ENCODE measurements at regions not wholly inside any gene's neighbourhood (a gene's known extent, or its start where the extent isn't known, plus 50 kb on each side); places are given as distances from the start of the nearest gene placed in this dataset.
A peak's percentile ranks its signal among the peaks of the same experiment; 100 is the strongest.
"Not testable (repeated sequence)": the region's sequence is repeated elsewhere in the genome, so short reads cannot be mapped to it uniquely, and the experiment has no call there.

DNA sequence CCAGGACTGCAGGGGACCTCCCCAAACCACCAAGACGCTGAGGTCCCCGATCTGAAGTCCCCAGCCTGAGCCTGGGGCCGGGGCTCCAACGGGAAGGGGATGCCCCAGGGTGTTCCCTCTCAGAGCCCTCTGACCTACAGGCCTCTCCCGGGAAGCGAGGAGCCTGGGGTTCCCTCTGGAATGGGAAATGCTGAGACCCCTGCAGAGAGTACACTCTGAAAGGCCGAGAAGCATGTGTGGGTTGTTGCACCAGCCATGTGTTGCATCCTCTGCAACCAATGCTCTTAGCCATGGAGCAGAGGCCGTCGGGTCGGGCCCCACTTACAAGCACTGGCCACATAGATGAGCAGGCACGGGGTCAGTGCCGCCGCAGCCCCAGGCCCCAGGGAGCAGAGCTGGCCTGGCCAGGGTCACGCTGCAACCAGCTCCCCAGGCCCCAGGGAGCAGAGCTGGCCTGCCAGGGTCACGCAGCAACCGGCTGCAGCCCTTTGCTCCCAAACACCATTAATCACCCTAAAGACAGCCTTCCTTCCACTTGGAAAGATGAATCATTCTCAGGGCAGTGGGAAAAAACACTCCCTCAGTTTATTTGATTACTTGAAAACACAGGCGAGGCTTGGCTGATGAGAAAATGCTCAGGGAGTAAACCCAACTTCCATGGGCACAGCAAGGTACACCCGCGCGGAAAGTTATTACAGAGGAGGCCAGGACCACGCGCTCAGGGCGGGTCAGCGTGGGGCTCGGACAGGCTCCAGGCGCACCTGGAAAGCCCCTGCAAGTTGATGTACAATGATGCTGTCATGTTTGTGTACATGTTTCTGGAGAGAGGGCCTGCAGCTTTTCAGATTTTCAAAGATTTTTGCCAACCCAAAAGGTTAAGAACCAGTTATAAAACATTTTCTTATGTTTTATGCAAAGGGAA is 78.0 kb upstream of the AFDN start:
- Histone ChIP-seq H3F3A (ENCODE audit: insufficient read depth, low read depth) (peaks cover 5% of the 10 kb centered on the region; the same call in 1 of the 2 replicates), H3K4me1 (replicated peaks; ENCODE audit: insufficient read depth) (peaks cover 16% of the 10 kb centered on the region), H3K36me3 (ENCODE audit: low read depth) (no peaks in the 10 kb centered on the region), H3K27me3 (ENCODE audit: insufficient read depth, low read depth) (peaks cover 11% of the 10 kb centered on the region; the same call in 1 of the 2 replicates), H3K4me3 (no peak overlapping the region), H3K9me3 (ENCODE audit: insufficient read depth, low read depth) (no peaks in the 10 kb centered on the region), H3K27ac (no peak overlapping the region), H3K79me2 (ENCODE audit: low read depth) (no peaks in the 10 kb centered on the region), H2AFZ (no peak overlapping the region), H3K4me2 (no peak overlapping the region), H3K9me2 (ENCODE audit: insufficient read depth) (no peaks in the 10 kb centered on the region), H4K20me1 (ENCODE audit: insufficient read depth) (no peaks in the 10 kb centered on the region)
- intact Hi-C loops (cut with micrococcal nuclease; ENCODE audit: unreplicated experiment) = no loop called here
- ChIA-PET CTCF (no interaction called here), POLR2A (ENCODE audit: unreplicated experiment) (no interaction called here)
- BruUV-seq (replicated peaks) = no TSS peak
- no peak for DNase-seq
- TF ChIP-seq CTCF (conservative IDR thresholded peaks at IDR 0.05) (no peak), EZH2 (IDR thresholded peaks at IDR 0.05; ENCODE audit: low read depth) (no peak)

DNA sequence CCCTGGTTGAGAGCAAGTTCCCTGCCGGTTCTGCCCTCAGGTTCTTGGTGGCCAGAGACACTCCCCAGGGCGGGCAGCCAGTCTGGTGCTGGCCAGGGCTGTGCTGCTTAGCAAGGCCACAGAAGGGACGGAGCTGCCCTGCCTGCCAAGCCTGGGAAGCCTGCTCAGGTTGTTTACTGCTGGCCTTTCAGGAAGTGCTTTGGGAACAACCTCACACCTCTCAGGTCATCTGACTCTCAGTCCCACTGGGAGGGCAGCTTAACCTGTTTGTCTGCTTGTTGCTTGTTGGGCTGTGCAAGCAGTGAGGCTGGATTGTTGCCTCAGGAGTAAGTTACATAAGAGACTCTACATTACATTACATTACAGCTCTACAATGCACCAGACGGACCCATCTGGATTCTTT is 75.8 kb upstream of the AFDN start:
- Histone ChIP-seq H3K4me3 (no peak overlapping the region), H3K4me2 (peak overlapping the region; percentile 63), H3K27me3 (ENCODE audit: insufficient read depth, low read depth) (no peaks in the 10 kb centered on the region), H3K27ac (peak overlapping the region; percentile 54), H3K9me3 (ENCODE audit: insufficient read depth, low read depth) (no peaks in the 10 kb centered on the region), H3K79me2 (ENCODE audit: low read depth) (no peaks in the 10 kb centered on the region), H3F3A (ENCODE audit: insufficient read depth, low read depth) (peaks cover 5% of the 10 kb centered on the region; the same call in 1 of the 2 replicates), H3K9me2 (ENCODE audit: insufficient read depth) (no peaks in the 10 kb centered on the region), H3K4me1 (replicated peaks; ENCODE audit: insufficient read depth) (peaks cover 16% of the 10 kb centered on the region), H4K20me1 (ENCODE audit: insufficient read depth) (no peaks in the 10 kb centered on the region), H2AFZ (no peak overlapping the region), H3K36me3 (ENCODE audit: low read depth) (no peaks in the 10 kb centered on the region)
- ChIA-PET CTCF (interaction anchor here (0.6 kb wide), 1 partner anchor 8 kb away, joined by 5 read pairs; no protein-coding TSS in a partner anchor), POLR2A (ENCODE audit: unreplicated experiment) (no interaction called here)
- intact Hi-C loops (cut with micrococcal nuclease; ENCODE audit: unreplicated experiment) = loop anchor here (1.0 to 10.0 kb wide), 2 partner anchors 27 to 74 kb away; partner anchors contain the start of gene AFDN
- no peak for TF ChIP-seq CTCF (conservative IDR thresholded peaks at IDR 0.05)
- no peak for TF ChIP-seq EZH2 (IDR thresholded peaks at IDR 0.05; ENCODE audit: low read depth)
- peak; percentile 76 to 97 for DNase-seq
- no TSS peak for BruUV-seq (replicated peaks)

- peak overlapping the region; percentile 63 for H3K4me2 ChIP-seq
- no peak for DNase-seq
- H3K9me2 ChIP-seq (ENCODE audit: insufficient read depth) = no peaks in the 10 kb centered on the region
- no peaks in the 10 kb centered on the region for H4K20me1 ChIP-seq (ENCODE audit: insufficient read depth)
- peak overlapping the region; percentile 48 for H3K27ac ChIP-seq
- H3K4me1 ChIP-seq (replicated peaks; ENCODE audit: insufficient read depth) = peaks cover 16% of the 10 kb centered on the region
- peaks cover 5% of the 10 kb centered on the region; the same call in 1 of the 2 replicates for H3F3A ChIP-seq (ENCODE audit: insufficient read depth, low read depth)
- H3K36me3 ChIP-seq (ENCODE audit: low read depth) = no peaks in the 10 kb centered on the region
- H3K79me2 ChIP-seq (ENCODE audit: low read depth) = no peaks in the 10 kb centered on the region
- no peaks in the 10 kb centered on the region for H3K27me3 ChIP-seq (ENCODE audit: insufficient read depth, low read depth)
- intact Hi-C loops (cut with micrococcal nuclease; ENCODE audit: unreplicated experiment) = loop anchor here (1.0 to 10.0 kb wide), 2 partner anchors 27 to 73 kb away; partner anchors contain the start of gene AFDN
- ChIA-PET CTCF (no interaction called here), POLR2A (ENCODE audit: unreplicated experiment) (no interaction called here)
- H3K4me3 ChIP-seq = no peak overlapping the region
- no peaks in the 10 kb centered on the region for H3K9me3 ChIP-seq (ENCODE audit: insufficient read depth, low read depth)
- H2AFZ ChIP-seq = no peak overlapping the region
- TF ChIP-seq EZH2 (IDR thresholded peaks at IDR 0.05; ENCODE audit: low read depth) (no peak), CTCF (conservative IDR thresholded peaks at IDR 0.05) (no peak)
- no TSS peak for BruUV-seq (replicated peaks)
Observed at GRCh38 chr6:167751579-167752115, 75.1 kb upstream of the AFDN start.

GRCh38 chr6:167753281-167753680 is 73.4 kb upstream of the AFDN start:
- H3K4me3 ChIP-seq; BruUV-seq (replicated peaks); H3K4me2 ChIP-seq; POLR2A ChIA-PET (ENCODE audit: unreplicated experiment); H3F3A ChIP-seq (ENCODE audit: insufficient read depth, low read depth); DNase-seq; CTCF ChIA-PET; H3K36me3 ChIP-seq (ENCODE audit: low read depth); H4K20me1 ChIP-seq (ENCODE audit: insufficient read depth); H3K27me3 ChIP-seq (ENCODE audit: insufficient read depth, low read depth); H3K9me3 ChIP-seq (ENCODE audit: insufficient read depth, low read depth); H3K27ac ChIP-seq; H3K9me2 ChIP-seq (ENCODE audit: insufficient read depth); H3K79me2 ChIP-seq (ENCODE audit: low read depth); H2AFZ ChIP-seq: not testable (repeated sequence)
- intact Hi-C loops (cut with micrococcal nuclease; ENCODE audit: unreplicated experiment) = loop anchor here (10.0 kb wide), 1 partner anchor 72 kb away; the partner anchor contains the start of gene AFDN
- peaks cover 16% of the 10 kb centered on the region for H3K4me1 ChIP-seq (replicated peaks; ENCODE audit: insufficient read depth)
